H9 (cell line): ENCODE measurements at regions not wholly inside any gene's neighbourhood (a gene's known extent, or its start where the extent isn't known, plus 50 kb on each side); places are given as distances from the start of the nearest gene placed in this dataset.

Experiments
- DNase-seq: peaks from one replicate; pipeline ENCODE4 v3.0.0-alpha.2; 2017
- H2AFZ ChIP-seq: one replicate; pipeline ENCODE4 v1.6.1; 2013; ENCODE audit warnings: mild to moderate bottlenecking, low read length, control low read depth, moderate library complexity
- H2AK5ac ChIP-seq: 2 replicates; pipeline ENCODE4 v1.6.1; 2013; ENCODE audit warnings: low read length, control low read depth, mixed read lengths; ENCODE audit not compliant: insufficient read length
- H2BK120ac ChIP-seq: one replicate; pipeline ENCODE4 v1.6.1; 2013; ENCODE audit warnings: low read depth, mild to moderate bottlenecking, low read length, control low read depth, inconsistent platforms; ENCODE audit not compliant: poor library complexity, severe bottlenecking
- H2BK12ac ChIP-seq: 2 replicates; pipeline ENCODE4 v1.6.1; 2013; ENCODE audit warnings: low read length, control low read depth, mixed read lengths, low read depth; ENCODE audit not compliant: insufficient read length
- H2BK15ac ChIP-seq: 2 replicates; pipeline ENCODE4 v1.6.1; 2013; ENCODE audit warnings: low read depth, low read length, control low read depth
- H2BK20ac ChIP-seq: one replicate; pipeline ENCODE4 v1.6.1; 2013; ENCODE audit warnings: low read depth, mild to moderate bottlenecking, low read length, control low read depth, inconsistent platforms; ENCODE audit not compliant: poor library complexity, severe bottlenecking
- H2BK5ac ChIP-seq: 2 replicates; pipeline ENCODE4 v1.6.1; 2013; ENCODE audit warnings: low read length, control low read depth, mixed read lengths; ENCODE audit not compliant: insufficient read length
- H3K14ac ChIP-seq: 2 replicates; pipeline ENCODE4 v1.6.1; 2013; ENCODE audit warnings: low read length, control low read depth; ENCODE audit not compliant: insufficient read depth
- H3K18ac ChIP-seq: 2 replicates; pipeline ENCODE4 v1.6.1; 2013; ENCODE audit warnings: low read depth, mild to moderate bottlenecking, mixed read lengths, low read length, control low read depth; ENCODE audit not compliant: insufficient read length
- H3K23ac ChIP-seq: 2 replicates; pipeline ENCODE4 v1.6.1; 2013; ENCODE audit warnings: low read length, control low read depth, mixed read lengths, low read depth; ENCODE audit not compliant: insufficient read length
- H3K23me2 ChIP-seq: 2 replicates; pipeline ENCODE4 v1.6.1; 2013; ENCODE audit warnings: low read depth, mild to moderate bottlenecking, mixed read lengths, low read length, control low read depth; ENCODE audit not compliant: insufficient read length, poor library complexity, severe bottlenecking
- H3K27ac ChIP-seq: 2 replicates; pipeline ENCODE4 v1.5.1; 2013; ENCODE audit warnings: low read length, control low read depth, mixed read lengths, low read depth; ENCODE audit not compliant: insufficient read length
- H3K27me3 ChIP-seq: 2 replicates; pipeline ENCODE4 v1.6.1; 2013; ENCODE audit warnings: low read length, control low read depth, inconsistent platforms; ENCODE audit not compliant: insufficient read depth
- H3K4ac ChIP-seq: 2 replicates; pipeline ENCODE4 v1.6.1; 2013; ENCODE audit warnings: low read depth, mild to moderate bottlenecking, control low read depth, inconsistent platforms, low read length, moderate library complexity
- H3K4me1 ChIP-seq: 2 replicates; pipeline ENCODE4 v1.6.1; 2013; ENCODE audit warnings: low read length, control low read depth, inconsistent platforms; ENCODE audit not compliant: insufficient read depth
- H3K4me2 ChIP-seq: 2 replicates; pipeline ENCODE4 v1.6.1; 2013; ENCODE audit warnings: low read length, control low read depth, mixed read lengths; ENCODE audit not compliant: insufficient read length, insufficient read depth
- H3K56ac ChIP-seq: 2 replicates; pipeline ENCODE4 v1.6.1; 2013; ENCODE audit warnings: low read depth, mild to moderate bottlenecking, mixed read lengths, low read length, control low read depth; ENCODE audit not compliant: insufficient read length
- H3K79me1 ChIP-seq: 2 replicates; pipeline ENCODE4 v1.6.1; 2013; ENCODE audit warnings: low read depth, mild to moderate bottlenecking, moderate library complexity, low read length, control low read depth, inconsistent platforms; ENCODE audit not compliant: insufficient read depth, poor library complexity, severe bottlenecking
- H3K79me2 ChIP-seq: 2 replicates; pipeline ENCODE4 v1.6.1; 2013; ENCODE audit warnings: low read length, control low read depth, inconsistent platforms; ENCODE audit not compliant: insufficient read depth
- H3K9ac ChIP-seq: 2 replicates; pipeline ENCODE4 v1.6.1; 2013; ENCODE audit warnings: low read length, control low read depth, mixed read lengths; ENCODE audit not compliant: insufficient read length; ENCODE audit errors: extremely low read depth
- H3K9me3 ChIP-seq: one replicate; pipeline ENCODE4 v1.6.1; 2013; ENCODE audit warnings: low read depth, low read length, inconsistent platforms; ENCODE audit not compliant: control insufficient read depth
- H3T11ph ChIP-seq: one replicate; pipeline ENCODE4 v1.6.1; 2013; ENCODE audit warnings: mild to moderate bottlenecking, low read length, control low read depth, inconsistent platforms
- H4K20me1 ChIP-seq: one replicate; pipeline ENCODE4 v1.6.1; 2013; ENCODE audit not compliant: control insufficient read depth, insufficient read length, insufficient read depth
- H4K5ac ChIP-seq: 2 replicates; pipeline ENCODE4 v1.6.1; 2013; ENCODE audit warnings: low read depth, mild to moderate bottlenecking, mixed read lengths, low read length, control low read depth; ENCODE audit not compliant: insufficient read length
- H4K8ac ChIP-seq: replicated peaks from 2 replicates; pipeline ENCODE4 v1.6.1; 2013; ENCODE audit warnings: low read length, control low read depth, mixed read lengths, low read depth; ENCODE audit not compliant: insufficient read length
- H4K91ac ChIP-seq: 2 replicates; pipeline ENCODE4 v1.6.1; 2013; ENCODE audit warnings: low read depth, mild to moderate bottlenecking, moderate library complexity, mixed read lengths, low read length, control low read depth; ENCODE audit not compliant: insufficient read length
- H3K27ac Mint-ChIP-seq, 3 experiments: 2 replicates in 2 of 3; 3 replicates in 1 of 3; pipeline ENCODE4 v1.8.0; 2020 to 2021; ENCODE audit warnings: mixed read lengths in 3 of 3, mild to moderate bottlenecking in 1 of 3, moderate library complexity in 1 of 3
- H3K27me3 Mint-ChIP-seq: 2 replicates; pipeline ENCODE4 v1.8.0; 2021; ENCODE audit warnings: low read depth, mild to moderate bottlenecking, moderate library complexity, mixed read lengths
- H3K36me3 Mint-ChIP-seq, 3 experiments: 2 replicates in 2 of 3; 3 replicates in 1 of 3; pipeline ENCODE4 v1.8.0; 2020 to 2021; ENCODE audit warnings: low read depth in 3 of 3, mixed read lengths in 3 of 3; ENCODE audit not compliant: insufficient read depth in 1 of 3
- H3K4me1 Mint-ChIP-seq, 2 experiments: 2 replicates each; pipeline ENCODE4 v1.8.0; 2020; ENCODE audit warnings: mixed read lengths in 2 of 2
- H3K4me3 Mint-ChIP-seq, 2 experiments: 2 replicates in 1 of 2; 3 replicates in 1 of 2; pipeline ENCODE4 v1.8.0; 2020 to 2021; ENCODE audit warnings: mild to moderate bottlenecking in 2 of 2, mixed read lengths in 2 of 2, moderate library complexity in 1 of 2
- H3K9me3 Mint-ChIP-seq, 2 experiments: 2 replicates in 1 of 2; 3 replicates in 1 of 2; pipeline ENCODE4 v1.8.0; 2020; ENCODE audit warnings: mild to moderate bottlenecking in 2 of 2, mixed read lengths in 2 of 2, moderate library complexity in 1 of 2
- CTCF ChIP-seq: fragments of 200-600 bp; sonication (generic); conservative IDR thresholded peaks from 3 replicates; pipeline ENCODE4 v1.8.0; 2021; ENCODE audit warnings: antibody characterized with exemption, mild to moderate bottlenecking
- WGBS: extraction: QIAGEN DNeasy Blood & Tissue Kit; methylation state at CpG from one replicate; pipeline ENCODE4 v1.1.7; 2013; ENCODE audit warnings: missing lambda C conversion rate, low lambda C conversion rate, mixed read lengths; ENCODE audit not compliant: insufficient read length; ENCODE audit errors: extremely low coverage; 5-methylcytosine and 5-hydroxymethylcytosine counted together

- Histone ChIP-seq H3K56ac (no peak overlapping the region), H4K91ac (no peak overlapping the region), H2BK120ac (no peak overlapping the region), H2BK15ac (no peak overlapping the region), H3K4ac (no peak overlapping the region), H4K5ac (no peak overlapping the region), H3K79me1 (no peaks in the 10 kb centered on the region), H3K14ac (no peak overlapping the region), H3T11ph (no peak overlapping the region), H3K23me2 (no peaks in the 10 kb centered on the region), H3K79me2 (no peaks in the 10 kb centered on the region), H4K20me1 (no peaks in the 10 kb centered on the region), H3K9me3 (no peaks in the 10 kb centered on the region), H3K27ac (no peak overlapping the region), H2AK5ac (no peak overlapping the region), H3K4me1 (no peaks in the 10 kb centered on the region), H3K27me3 (no peaks in the 10 kb centered on the region), H4K8ac (no peak overlapping the region), H2BK12ac (no peak overlapping the region), H3K9ac (no peak overlapping the region), H3K18ac (no peak overlapping the region), H2BK20ac (no peak overlapping the region), H2BK5ac (no peak overlapping the region), H2AFZ (no peak overlapping the region), H3K4me2 (no peak overlapping the region), H3K23ac (no peak overlapping the region)
- no peak for TF ChIP-seq CTCF
- H3K9me3 Mint-ChIP-seq = peaks cover 15 to 19% of the 10 kb centered on the region in 2 experiments; a peak in 4 of 5 replicates
- H3K36me3 Mint-ChIP-seq = peaks cover 0 to 13% (median 1%) of the 10 kb centered on the region in 3 experiments; a peak in 2 of 7 replicates
- no peak for DNase-seq
- H3K27me3 Mint-ChIP-seq = 0 out of 2 replicates have a peak, but pooled peaks cover 2% of the 10 kb centered on the region
- no peak overlapping the region for H3K27ac Mint-ChIP-seq
- H3K4me1 Mint-ChIP-seq = no peaks in the 10 kb centered on the region
- no CpG with 5 or more reads among the region's 6 CpGs for WGBS
- H3K4me3 Mint-ChIP-seq = no peak overlapping the region
Observed at GRCh38 chr10:23558361-23558799, 119.5 kb downstream of the OTUD1 start.
